ENCODE measurements at regions not wholly inside any gene's neighbourhood (a gene's known extent, or its start where the extent isn't known, plus 50 kb on each side); places are given as distances from the start of the nearest gene placed in this dataset.

DNA sequence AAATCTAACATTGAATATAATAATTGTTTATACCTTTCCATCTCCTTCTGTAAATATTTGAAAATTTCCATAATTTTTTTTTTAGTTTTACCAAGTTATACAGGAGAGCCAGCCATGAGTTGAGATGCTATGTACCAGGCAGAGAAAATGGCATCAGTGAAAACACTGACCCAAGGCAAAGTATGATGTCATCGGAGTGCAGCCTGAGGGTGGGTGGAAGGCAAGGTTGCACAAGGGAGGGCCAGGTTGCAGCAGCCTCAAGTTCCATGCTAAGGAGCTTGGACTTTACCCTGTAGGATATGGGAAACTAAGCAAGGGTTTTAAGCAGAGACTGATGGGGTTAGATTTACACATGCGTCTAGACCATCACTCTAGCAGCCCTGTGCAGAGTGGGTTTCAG lies 441.1 kb downstream of the BCAT1 start:
- TF ChIP-seq, protein P1, sequence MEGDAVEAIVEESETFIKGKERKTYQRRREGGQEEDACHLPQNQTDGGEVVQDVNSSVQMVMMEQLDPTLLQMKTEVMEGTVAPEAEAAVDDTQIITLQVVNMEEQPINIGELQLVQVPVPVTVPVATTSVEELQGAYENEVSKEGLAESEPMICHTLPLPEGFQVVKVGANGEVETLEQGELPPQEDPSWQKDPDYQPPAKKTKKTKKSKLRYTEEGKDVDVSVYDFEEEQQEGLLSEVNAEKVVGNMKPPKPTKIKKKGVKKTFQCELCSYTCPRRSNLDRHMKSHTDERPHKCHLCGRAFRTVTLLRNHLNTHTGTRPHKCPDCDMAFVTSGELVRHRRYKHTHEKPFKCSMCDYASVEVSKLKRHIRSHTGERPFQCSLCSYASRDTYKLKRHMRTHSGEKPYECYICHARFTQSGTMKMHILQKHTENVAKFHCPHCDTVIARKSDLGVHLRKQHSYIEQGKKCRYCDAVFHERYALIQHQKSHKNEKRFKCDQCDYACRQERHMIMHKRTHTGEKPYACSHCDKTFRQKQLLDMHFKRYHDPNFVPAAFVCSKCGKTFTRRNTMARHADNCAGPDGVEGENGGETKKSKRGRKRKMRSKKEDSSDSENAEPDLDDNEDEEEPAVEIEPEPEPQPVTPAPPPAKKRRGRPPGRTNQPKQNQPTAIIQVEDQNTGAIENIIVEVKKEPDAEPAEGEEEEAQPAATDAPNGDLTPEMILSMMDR (optimal IDR thresholded peaks at IDR 0.05 in 1 of 3, IDR thresholded peaks at IDR 0.05 in 1 of 3, conservative IDR thresholded peaks at IDR 0.05 in 1 of 3; ENCODE audit: extremely low read depth in 1 of 3, insufficient read depth in 2 of 3, low read length in 3 of 3): no peak
- TF ChIP-seq EZH2 (IDR thresholded peaks at IDR 0.05; ENCODE audit: low read length): no peak

Data from keratinocyte (primary cell).